AG04449 (cell line): ENCODE measurements at regions not wholly inside any gene's neighbourhood (a gene's known extent, or its start where the extent isn't known, plus 50 kb on each side); places are given as distances from the start of the nearest gene placed in this dataset.

ENCODE experiments used
- CTCF ChIA-PET: fragments of 350-600 bp; formaldehyde crosslinking; extraction: SDS; loops from one replicate; lab custom pipeline; 2021; ENCODE audit warnings: antibody characterized with exemption; lab: Yijun Ruan, JAX
- POLR2A ChIA-PET: fragments of 400-600, 350-600 bp; formaldehyde crosslinking; extraction: SDS; loops from one replicate; lab custom pipeline; 2020; ENCODE audit warnings: antibody characterized with exemption, inconsistent platforms; lab: Yijun Ruan, JAX
- DNase-seq: peaks from one replicate; pipeline ENCODE4 v3.0.0-alpha.2; 2010; ENCODE audit warnings: low read depth, low spot score
- H3K4me3 ChIP-seq: 2 replicates; pipeline ENCODE4 v1.5.1; 2011; ENCODE audit warnings: low read depth, mild to moderate bottlenecking, control low read depth, low read length
- CTCF ChIP-seq: IDR thresholded peaks from one replicate; pipeline ENCODE4 v1.5.1; 2011; ENCODE audit warnings: mild to moderate bottlenecking, moderate library complexity, low read length, control low read depth, inconsistent platforms; ENCODE audit not compliant: insufficient read depth; ENCODE audit errors: missing control alignments

- TF ChIP-seq CTCF: no peak
- ChIA-PET CTCF (no interaction called here), POLR2A (no interaction called here)
- DNase-seq: no peak
- H3K4me3 ChIP-seq: no peak overlapping the region
Measured at GRCh38 chr22:49189871-49190270, 637.8 kb downstream of the BRD1 start.

GRCh38 chr22:49188591-49188990 is 639.1 kb downstream of the BRD1 start:
- no peak overlapping the region for H3K4me3 ChIP-seq
- ChIA-PET CTCF (no interaction called here), POLR2A (no interaction called here)
- TF ChIP-seq CTCF: no peak
- DNase-seq: no peak

- TF ChIP-seq CTCF: no peak
- ChIA-PET CTCF (no interaction called here), POLR2A (no interaction called here)
Measured at GRCh38 chr22:49188091-49188490, 639.6 kb downstream of the BRD1 start.

GRCh38 chr22:49186762-49187161 is 640.9 kb downstream of the BRD1 start:
- DNase-seq: no peak
- POLR2A ChIA-PET: no interaction called here
- no peak overlapping the region for H3K4me3 ChIP-seq
- CTCF ChIA-PET: no interaction called here
- no peak for TF ChIP-seq CTCF

More at GRCh38 chr22:49188091-49188490, 639.6 kb downstream of the BRD1 start:
- H3K4me3 ChIP-seq: no peak overlapping the region
- DNase-seq: no peak

GRCh38 chr22:49186293-49186692 is 641.4 kb downstream of the BRD1 start:
- ChIA-PET CTCF (no interaction called here), POLR2A (no interaction called here)
- TF ChIP-seq CTCF: no peak
- no peak overlapping the region for H3K4me3 ChIP-seq
- DNase-seq: no peak

- POLR2A ChIA-PET: no interaction called here
- no peak for DNase-seq
- CTCF ChIA-PET: no interaction called here
- TF ChIP-seq CTCF: no peak
- H3K4me3 ChIP-seq: no peak overlapping the region
Measured at GRCh38 chr22:49185312-49185969, 642.2 kb downstream of the BRD1 start.
